HG02798 (cell line): ENCODE measurements at regions not wholly inside any gene's neighbourhood (a gene's known extent, or its start where the extent isn't known, plus 50 kb on each side); places are given as distances from the start of the nearest gene placed in this dataset.
"Not testable (repeated sequence)": the region's sequence is repeated elsewhere in the genome, so short reads cannot be mapped to it uniquely, and the experiment has no call there.

Experiments
- ATAC-seq: cut with Tn5 transposase; IDR thresholded peaks from one replicate; pipeline ENCODE4 v1.9.1; 2021; ENCODE audit warnings: mild to moderate bottlenecking; ENCODE audit not compliant: unreplicated experiment, poor library complexity

DNA sequence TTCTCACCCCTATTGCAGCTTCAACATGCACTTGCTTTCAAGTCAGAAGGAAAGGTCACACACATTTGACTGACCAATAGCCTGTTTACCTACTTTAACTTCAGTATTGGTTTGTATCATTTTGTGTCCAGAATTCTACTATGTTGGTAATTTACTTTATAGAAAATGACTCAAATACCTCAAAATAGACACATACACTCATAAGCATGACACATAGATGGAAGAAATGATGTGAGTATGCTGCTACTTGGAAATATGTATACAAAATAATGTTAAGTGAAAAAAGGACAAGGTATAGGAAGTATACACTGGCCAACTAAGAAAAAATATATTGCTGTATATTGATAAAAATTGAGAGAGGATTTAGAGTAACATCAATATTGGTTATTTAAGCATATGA, 98.8 kb upstream of the CASK start:
- no peak for ATAC-seq

DNA sequence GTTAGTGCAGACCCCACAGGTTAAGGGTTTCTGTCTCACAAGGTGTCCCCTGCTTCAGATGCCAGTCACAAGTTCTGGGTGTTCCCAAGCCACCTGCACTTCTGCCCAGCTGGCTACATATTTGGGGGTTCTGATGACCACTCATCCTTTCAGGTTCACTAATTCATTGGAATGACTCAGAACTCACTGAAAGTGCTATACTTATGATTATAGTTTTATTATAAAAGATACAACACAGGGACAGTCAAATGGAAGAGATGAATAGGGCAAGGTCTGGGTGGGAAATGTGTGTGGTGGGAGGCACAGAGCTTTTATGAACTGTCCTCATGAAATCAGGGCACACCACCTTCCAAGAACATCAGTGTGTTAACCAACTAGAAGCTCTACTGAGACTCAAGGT, 97.7 kb upstream of the CASK start:
- no peak for ATAC-seq

DNA sequence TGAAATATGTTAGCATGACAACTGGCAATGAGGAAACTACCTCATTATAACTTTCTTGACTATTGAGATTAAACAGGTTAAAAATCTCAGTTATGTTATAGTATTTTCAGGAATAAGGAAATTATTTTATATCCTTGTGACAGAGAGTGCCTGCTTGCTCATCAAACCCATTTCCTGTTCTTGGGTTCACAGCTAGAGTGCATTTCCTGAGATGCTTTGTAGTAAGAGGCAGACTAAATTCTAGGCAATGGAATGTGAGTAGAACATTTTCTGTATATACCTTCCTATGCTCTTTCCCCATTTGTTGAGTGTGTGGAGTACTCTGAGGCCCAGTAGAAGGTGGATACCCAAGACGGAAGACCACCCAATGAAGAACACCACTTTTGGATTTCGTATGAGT, 96.9 kb upstream of the CASK start:
- no peak for ATAC-seq

DNA sequence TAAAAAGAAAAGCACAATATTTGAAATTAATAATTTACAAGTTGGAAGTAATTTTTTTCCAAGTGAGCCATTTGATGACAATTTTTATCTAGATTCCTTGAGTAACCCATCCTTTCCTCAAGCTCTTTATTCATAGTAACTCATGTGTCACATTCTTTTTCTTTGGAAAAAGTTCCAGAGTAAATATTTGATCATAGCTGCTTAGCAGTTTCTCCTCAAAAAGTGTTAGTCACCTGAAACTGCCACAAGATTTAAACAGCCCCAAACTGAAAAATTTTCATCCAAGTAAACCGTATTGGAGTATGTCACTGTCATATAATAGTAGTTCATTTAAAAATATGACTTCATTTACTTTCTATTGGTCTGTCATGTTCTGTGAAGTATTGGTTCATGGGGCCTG, 94.6 kb upstream of the CASK start:
- ATAC-seq: no peak

DNA sequence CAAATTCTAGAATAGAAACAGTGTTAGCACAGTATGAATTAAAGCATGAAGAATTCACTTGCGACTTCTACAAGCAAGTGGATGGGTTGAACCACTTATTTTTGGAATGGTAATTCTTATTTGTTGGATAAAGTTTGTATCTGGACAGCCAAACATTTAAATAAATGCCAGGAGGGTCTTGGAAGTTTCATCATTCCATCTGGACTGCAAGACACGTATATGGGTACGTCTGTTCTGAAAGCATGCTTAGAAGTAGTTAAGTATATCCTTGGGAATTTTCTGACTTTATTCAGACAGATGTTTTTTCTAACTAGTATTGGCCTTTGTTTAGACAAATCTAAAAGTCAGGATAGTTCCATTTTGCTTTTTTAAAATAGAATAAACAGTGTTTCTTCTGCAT, 77.5 kb upstream of the CASK start:
- ATAC-seq: no peak

DNA sequence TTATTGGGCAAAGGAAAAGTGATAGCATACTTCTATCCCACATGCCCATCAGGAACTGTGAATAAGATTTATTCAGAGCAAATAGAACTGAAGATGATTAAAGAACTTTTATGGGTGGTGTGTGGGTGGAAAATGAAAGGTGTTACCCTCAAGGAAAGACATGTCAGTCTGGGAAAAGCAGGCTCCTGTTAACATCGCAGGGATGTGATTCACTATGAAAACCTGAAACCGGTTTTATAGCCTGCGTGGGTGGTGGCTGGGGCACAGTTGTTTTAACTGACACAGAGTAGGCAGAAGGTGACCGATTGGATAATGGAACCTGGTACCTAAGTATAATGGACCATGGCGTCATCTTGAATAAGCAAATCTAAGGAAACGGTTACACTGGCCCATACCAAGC, 61.3 kb upstream of the CASK start:
- no peak for ATAC-seq

DNA sequence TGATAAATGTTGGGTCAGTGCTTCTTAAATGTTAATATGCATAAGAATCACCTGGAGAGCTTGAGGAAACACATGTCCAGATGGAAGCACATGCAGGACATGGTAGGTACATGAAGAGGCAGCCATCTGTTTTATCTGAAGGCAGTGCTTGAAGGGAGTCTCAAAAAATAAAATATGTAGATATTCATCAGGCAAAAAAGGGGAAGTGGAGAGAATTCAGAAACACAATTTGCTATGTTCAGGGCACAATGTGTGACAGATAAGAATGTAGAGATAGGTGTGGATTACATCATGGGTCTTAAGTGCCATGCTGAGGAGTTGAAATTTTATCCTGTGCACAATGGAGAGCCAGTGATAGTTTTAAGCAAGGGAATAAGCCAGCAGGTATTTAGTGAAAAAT, 59.6 kb upstream of the CASK start:
- no peak for ATAC-seq

DNA sequence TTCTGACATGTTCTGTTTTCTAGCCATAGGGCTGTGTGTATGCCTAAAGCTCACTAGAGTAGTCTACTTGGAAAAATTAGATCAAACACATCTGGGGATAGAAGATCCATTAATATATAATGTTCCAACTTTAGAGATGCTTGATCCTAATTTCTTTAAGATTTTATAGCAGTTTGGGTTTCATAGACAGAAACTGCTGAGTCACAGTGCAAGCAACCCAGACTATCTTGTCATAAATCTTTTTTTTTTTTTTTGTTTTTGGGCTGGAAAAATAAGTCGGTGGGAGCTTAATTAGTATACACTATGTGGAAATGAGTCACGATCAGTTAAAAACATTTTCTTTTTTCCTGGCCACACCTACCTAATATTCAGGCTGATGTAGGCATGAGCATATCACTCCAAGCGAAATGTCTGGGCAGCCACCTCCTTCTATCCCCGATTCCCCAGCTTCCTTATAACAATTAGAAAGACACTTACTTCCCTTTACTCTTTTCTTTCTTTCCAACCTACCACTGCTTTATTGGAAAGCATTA, 58.2 kb upstream of the CASK start:
- no peak for ATAC-seq

DNA sequence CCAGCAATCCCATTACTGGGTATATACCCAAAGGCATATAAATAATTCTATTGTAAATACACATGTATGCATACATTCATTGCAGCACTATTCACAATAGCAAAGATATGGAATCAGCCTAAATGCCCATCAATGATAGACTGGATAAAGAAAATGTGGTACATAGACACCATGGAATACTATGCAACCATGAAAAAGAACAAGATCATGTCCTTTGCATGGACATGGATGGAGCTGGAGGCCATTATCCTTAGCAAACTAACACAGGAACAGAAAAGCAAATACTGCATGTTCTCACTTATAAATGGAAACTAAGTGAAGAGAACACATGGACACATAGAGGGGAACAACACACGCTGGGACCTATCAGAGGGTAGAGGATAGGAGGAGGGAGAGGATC, 51.3 kb upstream of the CASK start:
- ATAC-seq: not testable (repeated sequence)

DNA sequence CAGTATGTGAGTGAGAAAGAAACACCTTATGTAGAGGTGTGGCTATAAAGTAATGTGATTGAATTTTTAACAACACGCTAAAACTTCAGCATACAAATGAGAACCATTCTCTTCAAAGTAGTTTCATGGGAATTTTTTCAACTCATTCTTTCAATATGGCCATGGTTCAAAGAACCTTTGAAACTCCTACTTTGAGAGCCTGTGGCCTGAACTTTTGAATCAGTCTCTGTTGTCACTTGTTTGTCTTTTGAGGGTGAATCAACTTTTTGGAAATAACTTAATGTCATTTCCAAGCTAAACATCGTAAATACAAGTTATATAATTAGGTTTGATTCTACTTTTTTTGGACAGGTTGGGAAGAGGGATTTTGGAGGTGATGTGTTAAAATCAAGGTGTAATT, 49.9 kb upstream of the CASK start:
- ATAC-seq: no peak
